B cell (primary cell): ENCODE measurements at regions not wholly inside any gene's neighbourhood (a gene's known extent, or its start where the extent isn't known, plus 50 kb on each side); places are given as distances from the start of the nearest gene placed in this dataset.

ENCODE experiments used
- CTCF ChIP-seq: fragments of 200-600 bp; IDR thresholded peaks from one replicate; pipeline ENCODE4 v1.8.0; 2022; ENCODE audit warnings: antibody characterized with exemption, mild to moderate bottlenecking
- EZH2 ChIP-seq: IDR thresholded peaks from 2 replicates; pipeline ENCODE4 v1.6.1; 2012; ENCODE audit warnings: borderline replicate concordance, low read depth, mild to moderate bottlenecking, moderate library complexity, low read length; ENCODE audit not compliant: insufficient read depth, poor library complexity, severe bottlenecking

- TF ChIP-seq CTCF (no peak), EZH2 (no peak)
Measured at GRCh38 chr6:115601064-115601463, 459.6 kb downstream of the FRK start.
